ENCODE measurements at regions not wholly inside any gene's neighbourhood (a gene's known extent, or its start where the extent isn't known, plus 50 kb on each side); places are given as distances from the start of the nearest gene placed in this dataset.

GRCh38 chr1:34436836-34437235, 260.1 kb downstream of the C1orf94 start:
- TF ChIP-seq PPARA (CRISPR knock-in tag; IDR thresholded peaks at IDR 0.05; ENCODE audit: borderline replicate concordance) (no peak), SNAI2 (CRISPR knock-in tag; IDR thresholded peaks at IDR 0.05) (no peak), ZNF8 (CRISPR knock-in tag; IDR thresholded peaks at IDR 0.05) (no peak), ZFP30 (CRISPR knock-in tag; IDR thresholded peaks at IDR 0.05) (no peak), OSR1 (CRISPR knock-in tag; IDR thresholded peaks at IDR 0.05) (no peak), TOX (CRISPR knock-in tag; IDR thresholded peaks at IDR 0.05; ENCODE audit: borderline replicate concordance) (no peak), ESRRG (CRISPR knock-in tag; IDR thresholded peaks at IDR 0.05) (no peak), ISL1 (CRISPR knock-in tag; IDR thresholded peaks at IDR 0.05) (no peak), PATZ1 (CRISPR knock-in tag; IDR thresholded peaks at IDR 0.05; ENCODE audit: borderline replicate concordance) (no peak), POU6F1 (CRISPR knock-in tag; IDR thresholded peaks at IDR 0.05; ENCODE audit: borderline replicate concordance, low read depth) (no peak)
